ENCODE measurements at regions not wholly inside any gene's neighbourhood (a gene's known extent, or its start where the extent isn't known, plus 50 kb on each side); places are given as distances from the start of the nearest gene placed in this dataset.

GRCh38 chr4:71841336-71841735 is 57.5 kb upstream of the GC start:
- Mint-ChIP-seq H3K27me3 (ENCODE audit: low read depth) (no peaks in the 10 kb centered on the region), H3K4me3 (no peak overlapping the region), H3K9me3 (no peaks in the 10 kb centered on the region), H3K27ac (ENCODE audit: unreplicated experiment) (no peak overlapping the region), H3K4me1 (no peaks in the 10 kb centered on the region), H3K36me3 (ENCODE audit: low read depth) (no peaks in the 10 kb centered on the region)
- DNase-seq (ENCODE audit: low read depth, low spot score) = no peak
- TF ChIP-seq CTCF (conservative IDR thresholded peaks at IDR 0.05) = no peak

GRCh38 chr4:71847300-71847699 is 63.4 kb upstream of the GC start:
- H3K36me3 Mint-ChIP-seq (ENCODE audit: low read depth) = no peaks in the 10 kb centered on the region
- peaks cover 3% of the 10 kb centered on the region for H3K9me3 Mint-ChIP-seq
- no peak overlapping the region for H3K27ac Mint-ChIP-seq (ENCODE audit: unreplicated experiment)
- H3K27me3 Mint-ChIP-seq (ENCODE audit: low read depth) = no peaks in the 10 kb centered on the region
- no peak overlapping the region for H3K4me3 Mint-ChIP-seq
- no peak for TF ChIP-seq CTCF (conservative IDR thresholded peaks at IDR 0.05)
- no peak for DNase-seq (ENCODE audit: low read depth, low spot score)
- H3K4me1 Mint-ChIP-seq = no peaks in the 10 kb centered on the region

- Mint-ChIP-seq H3K4me1 (no peaks in the 10 kb centered on the region), H3K36me3 (ENCODE audit: low read depth) (peaks cover 3% of the 10 kb centered on the region), H3K27me3 (ENCODE audit: low read depth) (no peaks in the 10 kb centered on the region), H3K27ac (ENCODE audit: unreplicated experiment) (no peak overlapping the region), H3K9me3 (peaks cover 8% of the 10 kb centered on the region), H3K4me3 (no peak overlapping the region)
- DNase-seq (ENCODE audit: low read depth, low spot score) = no peak
- TF ChIP-seq CTCF (conservative IDR thresholded peaks at IDR 0.05) = no peak
Observed at GRCh38 chr4:71855944-71856343, 72.1 kb upstream of the GC start.

GRCh38 chr4:71857713-71858451 is 74.0 kb upstream of the GC start:
- Mint-ChIP-seq H3K9me3 (peaks cover 8% of the 10 kb centered on the region), H3K4me1 (no peaks in the 10 kb centered on the region), H3K27ac (ENCODE audit: unreplicated experiment) (no peak overlapping the region), H3K27me3 (ENCODE audit: low read depth) (no peaks in the 10 kb centered on the region), H3K4me3 (no peak overlapping the region), H3K36me3 (ENCODE audit: low read depth) (peaks cover 3% of the 10 kb centered on the region)
- no peak for TF ChIP-seq CTCF (conservative IDR thresholded peaks at IDR 0.05)
- DNase-seq (ENCODE audit: low read depth, low spot score) = no peak

- peaks cover 13% of the 10 kb centered on the region for H3K9me3 Mint-ChIP-seq
- H3K27me3 Mint-ChIP-seq (ENCODE audit: low read depth) = no peaks in the 10 kb centered on the region
- DNase-seq (ENCODE audit: low read depth, low spot score) = no peak
- H3K36me3 Mint-ChIP-seq (ENCODE audit: low read depth) = peaks cover 5% of the 10 kb centered on the region
- no peak for TF ChIP-seq CTCF (conservative IDR thresholded peaks at IDR 0.05)
- H3K27ac Mint-ChIP-seq (ENCODE audit: unreplicated experiment) = no peak overlapping the region
- H3K4me1 Mint-ChIP-seq = no peaks in the 10 kb centered on the region
- no peak overlapping the region for H3K4me3 Mint-ChIP-seq
Observed at GRCh38 chr4:71860643-71861042, 76.8 kb upstream of the GC start.

Data from neural crest cell (in vitro differentiated cells).